ENCODE measurements at regions not wholly inside any gene's neighbourhood (a gene's known extent, or its start where the extent isn't known, plus 50 kb on each side); places are given as distances from the start of the nearest gene placed in this dataset.

DNA sequence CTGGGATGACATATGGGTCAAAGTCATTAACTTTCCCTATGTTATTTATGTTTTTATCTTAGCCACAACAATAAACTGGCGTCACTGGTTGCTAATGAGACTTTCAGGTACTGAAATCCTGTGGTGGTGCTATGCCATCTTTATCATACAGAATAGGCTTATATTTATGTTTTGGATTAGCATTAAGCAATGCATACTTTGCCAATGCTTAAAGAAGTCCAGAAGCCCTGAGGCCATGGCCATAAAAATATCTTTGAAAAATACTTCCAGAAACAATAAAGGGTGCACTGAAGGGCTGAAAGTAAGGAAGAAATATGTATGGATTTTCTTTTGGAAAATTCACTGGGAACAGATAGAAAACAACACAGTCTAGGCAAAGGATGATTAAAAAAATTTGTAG lies 304.6 kb upstream of the SLC10A2 start:
- TF ChIP-seq EP300 (IDR thresholded peaks at IDR 0.05; ENCODE audit: borderline replicate concordance) = no peak
- no peak for TF ChIP-seq ZBTB7A (IDR thresholded peaks at IDR 0.05; ENCODE audit: low read depth)
